DMS79 treated with DMSO at 0.1 percent for 48 hours (cell line): ENCODE measurements at regions not wholly inside any gene's neighbourhood (a gene's known extent, or its start where the extent isn't known, plus 50 kb on each side); places are given as distances from the start of the nearest gene placed in this dataset.

Source experiments
- DNase-seq: peaks from one replicate; lab custom pipeline; 2025; lab: John Stamatoyannopoulos, UW

GRCh38 chr4:136750897-136751296, 781.4 kb downstream of the PCDH18 start:
- no peak for DNase-seq

- DNase-seq: no peak
Observed at GRCh38 chr4:136749989-136750388, 782.3 kb downstream of the PCDH18 start.

GRCh38 chr4:136748773-136749172, 783.5 kb downstream of the PCDH18 start:
- DNase-seq: no peak

GRCh38 chr4:136748165-136748564, 784.1 kb downstream of the PCDH18 start:
- no peak for DNase-seq

- no peak for DNase-seq
Observed at GRCh38 chr4:136743238-136743637, 789.1 kb downstream of the PCDH18 start.

- no peak for DNase-seq
Observed at GRCh38 chr4:136742333-136742732, 790.0 kb downstream of the PCDH18 start.

GRCh38 chr4:136741468-136741867, 790.8 kb downstream of the PCDH18 start:
- no peak for DNase-seq

GRCh38 chr4:136740326-136740725, 792.0 kb downstream of the PCDH18 start:
- DNase-seq: no peak

GRCh38 chr4:136737066-136737465, 795.2 kb downstream of the PCDH18 start:
- no peak for DNase-seq

GRCh38 chr4:136731025-136731424, 801.3 kb downstream of the PCDH18 start:
- DNase-seq: no peak

GRCh38 chr4:136725286-136726081, 806.8 kb downstream of the PCDH18 start:
- DNase-seq: no peak

- no peak for DNase-seq
Observed at GRCh38 chr4:136713140-136713539, 819.2 kb downstream of the PCDH18 start.

GRCh38 chr4:136709897-136710296, 822.4 kb downstream of the PCDH18 start:
- DNase-seq: no peak

- no peak for DNase-seq
Observed at GRCh38 chr4:136706942-136707341, 825.4 kb downstream of the PCDH18 start.

GRCh38 chr4:136699905-136700304, 832.4 kb downstream of the PCDH18 start:
- no peak for DNase-seq

GRCh38 chr4:136691607-136692006, 840.7 kb downstream of the PCDH18 start:
- DNase-seq: no peak

GRCh38 chr4:136690360-136690759, 841.9 kb downstream of the PCDH18 start:
- DNase-seq: no peak

- no peak for DNase-seq
Observed at GRCh38 chr4:136687596-136687995, 844.7 kb downstream of the PCDH18 start.

- no peak for DNase-seq
Observed at GRCh38 chr4:136687118-136687517, 845.2 kb downstream of the PCDH18 start.

GRCh38 chr4:136680761-136681160, 851.5 kb downstream of the PCDH18 start:
- no peak for DNase-seq

- DNase-seq: no peak
Observed at GRCh38 chr4:136680271-136680670, 852.0 kb downstream of the PCDH18 start.

- DNase-seq: no peak
Observed at GRCh38 chr4:136670265-136670664, 862.0 kb downstream of the PCDH18 start.

- DNase-seq: no peak
Observed at GRCh38 chr4:136664988-136665387, 867.3 kb downstream of the PCDH18 start.

- DNase-seq: no peak
Observed at GRCh38 chr4:136662539-136662938, 869.8 kb downstream of the PCDH18 start.
